Keratinocyte (primary cell): ENCODE measurements at regions not wholly inside any gene's neighbourhood (a gene's known extent, or its start where the extent isn't known, plus 50 kb on each side); places are given as distances from the start of the nearest gene placed in this dataset.

Source experiments
- DNase-seq: peaks from one replicate; pipeline ENCODE4 v3.0.0-alpha.2; 2011; ENCODE audit warnings: low read depth, missing footprints, low spot score
- FAIRE-seq: peaks from 2 replicates; lab custom pipeline; 2011; peaks lifted over from hg19 to GRCh38; lab: Jason Lieb, UNC
- H2AFZ ChIP-seq: 2 replicates; pipeline ENCODE4 v1.6.0; 2012; ENCODE audit warnings: low read length, control low read depth, inconsistent platforms; ENCODE audit not compliant: control insufficient read depth
- H3K27ac ChIP-seq: 2 replicates; pipeline ENCODE4 v1.5.1; 2011; ENCODE audit warnings: low read length; ENCODE audit not compliant: control insufficient read depth, insufficient read depth
- H3K27me3 ChIP-seq: 3 replicates; pipeline ENCODE4 v1.6.0; 2011; ENCODE audit warnings: low read length; ENCODE audit not compliant: control insufficient read depth, insufficient read depth; ENCODE audit errors: extremely low read depth
- H3K36me3 ChIP-seq, 2 experiments: 2 replicates in 1 of 2; 3 replicates in 1 of 2; pipeline ENCODE4 v1.5.1; 2011; ENCODE audit warnings: low read length in 2 of 2, mild to moderate bottlenecking in 1 of 2; ENCODE audit not compliant: control insufficient read depth in 2 of 2, insufficient read depth in 2 of 2; ENCODE audit errors: extremely low read depth in 1 of 2
- H3K4me1 ChIP-seq: 3 replicates; pipeline ENCODE4 v1.5.1; 2011; ENCODE audit warnings: low read length; ENCODE audit not compliant: control insufficient read depth, insufficient read depth; ENCODE audit errors: extremely low read depth
- H3K4me2 ChIP-seq: 3 replicates; pipeline ENCODE4 v1.6.0; 2011; ENCODE audit warnings: low read depth, low read length; ENCODE audit not compliant: control insufficient read depth, insufficient read depth; ENCODE audit errors: extremely low read depth
- H3K4me3 ChIP-seq, 3 experiments: fragments of 200-600 bp in 1 of 3; sonication (generic) in 1 of 3; 2 replicates in 2 of 3; 3 replicates in 1 of 3; pipeline ENCODE4 v1.5.1; 2011 to 2016; ENCODE audit warnings: low read length in 3 of 3, mild to moderate bottlenecking in 3 of 3, control low read depth in 2 of 3, inconsistent platforms in 1 of 3, low read depth in 1 of 3, mixed read lengths in 1 of 3, mixed run types in 1 of 3, moderate library complexity in 1 of 3; ENCODE audit not compliant: control insufficient read depth in 2 of 3, insufficient read depth in 2 of 3; ENCODE audit errors: extremely low read depth in 1 of 3
- H3K79me2 ChIP-seq: 2 replicates; pipeline ENCODE4 v1.6.0; 2012; ENCODE audit warnings: low read length; ENCODE audit not compliant: control insufficient read depth, insufficient read depth
- H3K9ac ChIP-seq: 3 replicates; pipeline ENCODE4 v1.6.0; 2011; ENCODE audit warnings: low read length; ENCODE audit not compliant: control insufficient read depth, insufficient read depth; ENCODE audit errors: extremely low read depth
- H3K9me1 ChIP-seq: 3 replicates; pipeline ENCODE4 v1.6.0; 2011; ENCODE audit warnings: low read length; ENCODE audit not compliant: control insufficient read depth, insufficient read depth; ENCODE audit errors: extremely low read depth
- H3K9me3 ChIP-seq: 2 replicates; pipeline ENCODE4 v1.5.1; 2012; ENCODE audit warnings: low read depth, low read length; ENCODE audit not compliant: control insufficient read depth
- H4K20me1 ChIP-seq: 3 replicates; pipeline ENCODE4 v1.6.0; 2011; ENCODE audit warnings: low read length; ENCODE audit not compliant: control insufficient read depth, insufficient read depth; ENCODE audit errors: extremely low read depth
- EZH2 ChIP-seq: IDR thresholded peaks from one replicate; pipeline ENCODE4 v1.6.1; 2012; ENCODE audit warnings: inconsistent platforms, mild to moderate bottlenecking, low read length, moderate library complexity
- dilution Hi-C: fragments of 300-500 bp; cut with MboI; formaldehyde crosslinking; loops from one replicate; pipeline ENCODE4 v1.7.0; 2020; ENCODE audit warnings: low sequenced_read_pairs; ENCODE audit not compliant: extremely low pct_ligation_motif_present
- TF ChIP-seq, protein P1 (sequence below), 3 experiments: IDR thresholded peaks in 1 of 3; conservative IDR thresholded peaks in 1 of 3; optimal IDR thresholded peaks in 1 of 3; 2 replicates in 2 of 3; 3 replicates in 1 of 3; pipeline versions ENCODE3 to v1.5.1; 2011; ENCODE audit warnings: low read length in 3 of 3, mild to moderate bottlenecking in 3 of 3, moderate library complexity in 2 of 3, control low read depth in 1 of 3, inconsistent platforms in 1 of 3; ENCODE audit not compliant: insufficient read depth in 2 of 3; ENCODE audit errors: extremely low read depth in 1 of 3

- Histone ChIP-seq H3K9me1 (no peaks in the 10 kb centered on the region), H3K9ac (no peak overlapping the region), H3K27me3 (no peaks in the 10 kb centered on the region), H3K4me1 (peaks cover 31% of the 10 kb centered on the region), H3K9me3 (no peaks in the 10 kb centered on the region), H2AFZ (no peak overlapping the region), H3K4me3 (no peak overlapping the region), H3K79me2 (no peaks in the 10 kb centered on the region), H3K4me2 (no peak overlapping the region), H4K20me1 (no peaks in the 10 kb centered on the region), H3K36me3 (no peaks in the 10 kb centered on the region), H3K27ac (no peak overlapping the region)
- TF ChIP-seq, protein P1, sequence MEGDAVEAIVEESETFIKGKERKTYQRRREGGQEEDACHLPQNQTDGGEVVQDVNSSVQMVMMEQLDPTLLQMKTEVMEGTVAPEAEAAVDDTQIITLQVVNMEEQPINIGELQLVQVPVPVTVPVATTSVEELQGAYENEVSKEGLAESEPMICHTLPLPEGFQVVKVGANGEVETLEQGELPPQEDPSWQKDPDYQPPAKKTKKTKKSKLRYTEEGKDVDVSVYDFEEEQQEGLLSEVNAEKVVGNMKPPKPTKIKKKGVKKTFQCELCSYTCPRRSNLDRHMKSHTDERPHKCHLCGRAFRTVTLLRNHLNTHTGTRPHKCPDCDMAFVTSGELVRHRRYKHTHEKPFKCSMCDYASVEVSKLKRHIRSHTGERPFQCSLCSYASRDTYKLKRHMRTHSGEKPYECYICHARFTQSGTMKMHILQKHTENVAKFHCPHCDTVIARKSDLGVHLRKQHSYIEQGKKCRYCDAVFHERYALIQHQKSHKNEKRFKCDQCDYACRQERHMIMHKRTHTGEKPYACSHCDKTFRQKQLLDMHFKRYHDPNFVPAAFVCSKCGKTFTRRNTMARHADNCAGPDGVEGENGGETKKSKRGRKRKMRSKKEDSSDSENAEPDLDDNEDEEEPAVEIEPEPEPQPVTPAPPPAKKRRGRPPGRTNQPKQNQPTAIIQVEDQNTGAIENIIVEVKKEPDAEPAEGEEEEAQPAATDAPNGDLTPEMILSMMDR (optimal IDR thresholded peaks at IDR 0.05 in 1 of 3, IDR thresholded peaks at IDR 0.05 in 1 of 3, conservative IDR thresholded peaks at IDR 0.05 in 1 of 3; ENCODE audit: extremely low read depth in 1 of 3, insufficient read depth in 2 of 3, low read length in 3 of 3) = no peak
- TF ChIP-seq EZH2 = no peak
- DNase-seq (no peak), FAIRE-seq (no peak)
- dilution Hi-C loops = no loop called here
Observed at GRCh38 chr12:31210104-31210503, 115.8 kb downstream of the SINHCAF start.

- no peaks in the 10 kb centered on the region for H3K36me3 ChIP-seq
- TF ChIP-seq, protein P1 (optimal IDR thresholded peaks at IDR 0.05 in 1 of 3, IDR thresholded peaks at IDR 0.05 in 1 of 3, conservative IDR thresholded peaks at IDR 0.05 in 1 of 3; ENCODE audit: extremely low read depth in 1 of 3, insufficient read depth in 2 of 3, low read length in 3 of 3) = no peak
- no peak for TF ChIP-seq EZH2
- H3K4me1 ChIP-seq = peaks cover 31% of the 10 kb centered on the region
- H3K27me3 ChIP-seq = no peaks in the 10 kb centered on the region
- dilution Hi-C loops = no loop called here
- no peak for DNase-seq
- no peak overlapping the region for H3K4me2 ChIP-seq
- H4K20me1 ChIP-seq = no peaks in the 10 kb centered on the region
- no peak overlapping the region for H3K27ac ChIP-seq
- H3K79me2 ChIP-seq = no peaks in the 10 kb centered on the region
- H3K4me3 ChIP-seq = no peak overlapping the region
- no peak overlapping the region for H2AFZ ChIP-seq
- no peak for FAIRE-seq
- no peak overlapping the region for H3K9ac ChIP-seq
- no peaks in the 10 kb centered on the region for H3K9me1 ChIP-seq
- no peaks in the 10 kb centered on the region for H3K9me3 ChIP-seq
Observed at GRCh38 chr12:31210541-31210940, 115.4 kb downstream of the SINHCAF start.
